ENCODE measurements at regions not wholly inside any gene's neighbourhood (a gene's known extent, or its start where the extent isn't known, plus 50 kb on each side); places are given as distances from the start of the nearest gene placed in this dataset.

DNA sequence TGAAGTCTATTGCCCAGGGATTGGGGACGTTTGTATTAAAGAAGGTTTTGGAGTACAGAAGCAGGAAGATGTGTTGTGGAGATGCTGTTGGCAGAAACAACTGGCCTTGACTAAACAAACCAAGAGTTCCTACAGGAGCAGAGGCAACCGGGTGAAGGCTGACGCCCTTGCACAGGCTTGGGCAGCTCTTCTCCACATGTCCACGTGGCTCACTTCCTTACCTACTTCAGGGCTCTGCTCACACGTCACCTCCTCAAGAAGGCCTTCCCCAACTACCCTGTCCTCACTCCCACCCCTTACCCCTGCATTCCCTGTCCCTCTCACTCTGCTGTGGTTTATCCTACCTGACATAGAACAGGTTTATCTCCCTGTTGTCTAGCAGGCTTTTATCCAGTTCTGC is 59.9 kb upstream of the JAZF1 start:
- TF ChIP-seq, protein P1, sequence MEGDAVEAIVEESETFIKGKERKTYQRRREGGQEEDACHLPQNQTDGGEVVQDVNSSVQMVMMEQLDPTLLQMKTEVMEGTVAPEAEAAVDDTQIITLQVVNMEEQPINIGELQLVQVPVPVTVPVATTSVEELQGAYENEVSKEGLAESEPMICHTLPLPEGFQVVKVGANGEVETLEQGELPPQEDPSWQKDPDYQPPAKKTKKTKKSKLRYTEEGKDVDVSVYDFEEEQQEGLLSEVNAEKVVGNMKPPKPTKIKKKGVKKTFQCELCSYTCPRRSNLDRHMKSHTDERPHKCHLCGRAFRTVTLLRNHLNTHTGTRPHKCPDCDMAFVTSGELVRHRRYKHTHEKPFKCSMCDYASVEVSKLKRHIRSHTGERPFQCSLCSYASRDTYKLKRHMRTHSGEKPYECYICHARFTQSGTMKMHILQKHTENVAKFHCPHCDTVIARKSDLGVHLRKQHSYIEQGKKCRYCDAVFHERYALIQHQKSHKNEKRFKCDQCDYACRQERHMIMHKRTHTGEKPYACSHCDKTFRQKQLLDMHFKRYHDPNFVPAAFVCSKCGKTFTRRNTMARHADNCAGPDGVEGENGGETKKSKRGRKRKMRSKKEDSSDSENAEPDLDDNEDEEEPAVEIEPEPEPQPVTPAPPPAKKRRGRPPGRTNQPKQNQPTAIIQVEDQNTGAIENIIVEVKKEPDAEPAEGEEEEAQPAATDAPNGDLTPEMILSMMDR (IDR thresholded peaks at IDR 0.05) = no peak
- TF ChIP-seq POLR2A (IDR thresholded peaks at IDR 0.05) = no peak

All from right lobe of liver (tissue), 4 donors.